SJSA1 (cell line): ENCODE measurements at regions not wholly inside any gene's neighbourhood (a gene's known extent, or its start where the extent isn't known, plus 50 kb on each side); places are given as distances from the start of the nearest gene placed in this dataset.

Source experiments
- DNase-seq, 2 experiments: peaks; one replicate each; pipeline ENCODE4 v3.0.0-alpha.2; 2015 to 2020; ENCODE audit warnings: low spot score in 2 of 2, low read depth in 1 of 2
- H3K27ac ChIP-seq: fragments of 250-450 bp; sonication (Bioruptor Pico); 2 replicates; pipeline ENCODE4 v1.5.1; 2020; ENCODE audit warnings: mild to moderate bottlenecking, moderate library complexity
- H3K27me3 ChIP-seq: fragments of 250-450 bp; sonication (Bioruptor Pico); replicated peaks from 2 replicates; pipeline ENCODE4 v1.5.1; 2020; ENCODE audit warnings: mild to moderate bottlenecking, moderate library complexity
- H3K36me3 ChIP-seq: fragments of 250-450 bp; sonication (Bioruptor Pico); 2 replicates; pipeline ENCODE4 v1.5.1; 2020; ENCODE audit warnings: mild to moderate bottlenecking
- H3K4me1 ChIP-seq: fragments of 250-450 bp; sonication (Bioruptor Pico); replicated peaks from 2 replicates; pipeline ENCODE4 v1.6.1; 2021; ENCODE audit warnings: mild to moderate bottlenecking
- H3K4me3 ChIP-seq: fragments of 250-450 bp; sonication (Bioruptor Pico); 2 replicates; pipeline ENCODE4 v1.5.1; 2020; ENCODE audit warnings: mild to moderate bottlenecking
- H3K9me3 ChIP-seq: fragments of 250-450 bp; sonication (Bioruptor Pico); replicated peaks from 2 replicates; pipeline ENCODE4 v1.5.1; 2020; ENCODE audit warnings: mild to moderate bottlenecking

- Histone ChIP-seq H3K9me3 (no peaks in the 10 kb centered on the region), H3K36me3 (no peaks in the 10 kb centered on the region), H3K4me3 (no peak overlapping the region), H3K27ac (no peak overlapping the region), H3K27me3 (no peaks in the 10 kb centered on the region), H3K4me1 (no peaks in the 10 kb centered on the region)
- DNase-seq: no peak
Measured at GRCh38 chr3:113051787-113052186, 61.0 kb downstream of the GTPBP8 start.

GRCh38 chr3:113053169-113053568 is 62.4 kb downstream of the GTPBP8 start:
- H3K36me3 ChIP-seq: no peaks in the 10 kb centered on the region
- no peak for DNase-seq
- no peak overlapping the region for H3K27ac ChIP-seq
- no peaks in the 10 kb centered on the region for H3K4me1 ChIP-seq
- H3K4me3 ChIP-seq: no peak overlapping the region
- H3K9me3 ChIP-seq: no peaks in the 10 kb centered on the region
- H3K27me3 ChIP-seq: no peaks in the 10 kb centered on the region

GRCh38 chr3:113054552-113054951 is 63.8 kb downstream of the GTPBP8 start:
- no peaks in the 10 kb centered on the region for H3K4me1 ChIP-seq
- no peaks in the 10 kb centered on the region for H3K36me3 ChIP-seq
- DNase-seq: no peak
- H3K4me3 ChIP-seq: no peak overlapping the region
- no peaks in the 10 kb centered on the region for H3K9me3 ChIP-seq
- no peak overlapping the region for H3K27ac ChIP-seq
- H3K27me3 ChIP-seq: no peaks in the 10 kb centered on the region

DNA sequence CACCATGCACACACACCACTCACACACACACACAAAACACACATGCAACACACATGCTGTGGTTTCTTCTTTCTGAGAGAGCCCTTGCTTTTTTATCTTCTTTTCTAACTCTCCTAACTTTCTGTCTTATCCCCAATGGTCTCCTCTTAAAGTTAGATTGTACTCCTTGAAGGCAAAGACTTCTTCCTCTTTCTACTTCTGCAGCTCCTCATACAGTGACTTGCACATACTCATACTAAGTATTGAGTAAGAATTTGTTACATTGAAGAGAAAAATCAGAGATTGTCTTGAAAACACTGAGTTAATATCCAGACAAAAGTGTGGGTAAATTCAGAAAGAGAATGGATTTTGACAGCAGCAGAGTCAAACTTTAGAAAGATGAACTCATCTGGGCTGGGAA is 64.4 kb downstream of the GTPBP8 start:
- DNase-seq: no peak
- H3K4me1 ChIP-seq: no peaks in the 10 kb centered on the region

DNA sequence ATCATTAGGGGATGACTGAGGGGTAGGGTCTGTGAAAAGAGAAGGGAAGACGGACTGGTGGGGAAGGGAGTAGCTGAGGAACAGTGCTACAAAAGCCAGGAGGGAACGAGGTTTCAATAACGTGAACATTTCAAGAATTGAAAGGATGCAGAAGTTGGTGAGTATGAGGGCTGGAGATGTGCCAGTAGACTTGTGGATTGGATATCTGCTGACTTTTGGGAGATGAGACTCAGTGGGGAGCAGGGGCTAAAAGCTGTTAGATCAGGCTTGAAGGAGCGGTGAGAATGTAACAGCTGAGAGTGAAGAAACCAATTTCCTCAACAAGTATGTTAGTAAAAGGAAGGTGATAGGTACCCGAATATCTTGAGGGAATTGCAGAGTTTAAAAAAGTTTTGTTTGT is 65.2 kb downstream of the GTPBP8 start:
- Histone ChIP-seq H3K4me1 (no peaks in the 10 kb centered on the region), H3K36me3 (no peaks in the 10 kb centered on the region), H3K9me3 (no peaks in the 10 kb centered on the region), H3K27me3 (no peaks in the 10 kb centered on the region), H3K4me3 (no peak overlapping the region), H3K27ac (no peak overlapping the region)
- no peak for DNase-seq

More for the DNA sequence above, 64.4 kb downstream of the GTPBP8 start:
- Histone ChIP-seq H3K4me3 (no peak overlapping the region), H3K27ac (no peak overlapping the region), H3K9me3 (no peaks in the 10 kb centered on the region), H3K27me3 (no peaks in the 10 kb centered on the region), H3K36me3 (no peaks in the 10 kb centered on the region)

DNA sequence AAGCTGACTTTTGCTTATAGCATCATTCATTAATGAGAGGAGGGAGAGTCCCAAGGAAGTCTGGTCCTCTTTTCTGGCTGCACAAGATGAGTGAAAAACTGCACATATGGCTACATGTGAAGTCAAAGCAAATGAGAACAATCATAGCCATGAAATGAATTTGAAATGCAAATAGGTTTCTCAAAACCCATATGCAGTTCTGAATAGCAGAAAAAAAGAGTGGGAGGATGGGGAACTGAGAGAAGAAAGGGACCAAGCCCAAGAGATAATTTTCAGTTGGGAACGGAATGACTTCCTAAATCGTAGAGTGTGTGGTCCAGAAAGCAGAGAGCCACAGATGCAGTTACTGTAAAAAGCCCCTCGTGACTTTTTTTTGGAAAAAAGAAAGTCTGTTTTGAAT is 66.3 kb downstream of the GTPBP8 start:
- no peak for DNase-seq
- no peaks in the 10 kb centered on the region for H3K36me3 ChIP-seq
- no peak overlapping the region for H3K27ac ChIP-seq
- H3K9me3 ChIP-seq: no peaks in the 10 kb centered on the region
- no peaks in the 10 kb centered on the region for H3K27me3 ChIP-seq
- no peaks in the 10 kb centered on the region for H3K4me1 ChIP-seq
- no peak overlapping the region for H3K4me3 ChIP-seq

DNA sequence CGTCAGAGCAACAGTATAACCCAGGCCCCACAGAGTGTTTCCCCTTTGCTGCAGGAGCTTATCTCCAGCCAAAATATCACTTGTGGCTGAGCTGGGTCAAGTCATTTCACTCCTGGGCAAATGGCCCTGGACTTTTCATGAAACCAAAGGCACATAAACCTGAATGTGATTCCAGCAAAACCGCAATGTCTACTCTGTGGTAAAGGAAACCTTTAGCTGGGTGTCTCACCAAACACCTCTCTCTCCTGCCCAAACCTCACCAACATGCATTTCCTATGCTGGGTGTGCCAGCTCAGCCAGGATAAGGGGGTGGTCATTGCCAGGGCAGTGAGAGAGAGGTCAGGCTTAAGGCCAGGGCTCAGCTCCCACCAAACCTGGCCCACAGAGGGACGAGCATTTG is 67.4 kb downstream of the GTPBP8 start:
- Histone ChIP-seq H3K36me3 (no peaks in the 10 kb centered on the region), H3K4me1 (no peaks in the 10 kb centered on the region), H3K27me3 (no peaks in the 10 kb centered on the region), H3K9me3 (no peaks in the 10 kb centered on the region), H3K4me3 (no peak overlapping the region), H3K27ac (no peak overlapping the region)
- no peak for DNase-seq

- H3K4me1 ChIP-seq: no peaks in the 10 kb centered on the region
- no peaks in the 10 kb centered on the region for H3K9me3 ChIP-seq
- no peak for DNase-seq
- no peaks in the 10 kb centered on the region for H3K36me3 ChIP-seq
- H3K27me3 ChIP-seq: no peaks in the 10 kb centered on the region
- H3K4me3 ChIP-seq: no peak overlapping the region
- H3K27ac ChIP-seq: no peak overlapping the region
Measured at GRCh38 chr3:113062705-113063104, 71.9 kb downstream of the GTPBP8 start.

GRCh38 chr3:113063126-113063894 is 72.5 kb downstream of the GTPBP8 start:
- Histone ChIP-seq H3K9me3 (no peaks in the 10 kb centered on the region), H3K4me1 (no peaks in the 10 kb centered on the region), H3K27ac (no peak overlapping the region), H3K36me3 (no peaks in the 10 kb centered on the region), H3K27me3 (no peaks in the 10 kb centered on the region; the same call in 1 of the 2 replicates), H3K4me3 (no peak overlapping the region)
- DNase-seq: no peak

DNA sequence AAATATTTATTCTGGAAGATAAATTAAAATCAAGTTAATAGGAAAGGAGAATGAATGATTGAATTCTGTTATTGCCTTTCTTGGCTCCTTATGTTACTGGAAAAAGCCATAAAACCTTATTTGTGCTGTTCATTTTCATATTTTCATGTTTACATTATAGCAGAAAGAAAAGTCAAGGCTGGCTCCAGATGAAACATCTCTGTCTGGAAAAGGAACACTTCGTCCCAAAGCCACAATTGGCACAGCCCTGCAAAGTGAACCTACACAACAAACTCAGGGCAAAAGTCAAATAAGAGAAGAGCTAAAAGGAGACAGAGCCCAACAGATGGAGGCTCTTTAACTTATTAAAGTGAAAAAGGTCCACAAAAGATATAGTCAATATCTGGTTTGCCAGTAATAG is 73.4 kb downstream of the GTPBP8 start:
- DNase-seq: no peak
- Histone ChIP-seq H3K27me3 (no peaks in the 10 kb centered on the region; the same call in 1 of the 2 replicates), H3K36me3 (no peaks in the 10 kb centered on the region), H3K27ac (no peak overlapping the region), H3K4me3 (no peak overlapping the region), H3K9me3 (no peaks in the 10 kb centered on the region), H3K4me1 (no peaks in the 10 kb centered on the region)

GRCh38 chr3:113065336-113065735 is 74.6 kb downstream of the GTPBP8 start:
- H3K27me3 ChIP-seq: no peaks in the 10 kb centered on the region; the same call in 1 of the 2 replicates
- H3K4me3 ChIP-seq: no peak overlapping the region
- no peaks in the 10 kb centered on the region for H3K9me3 ChIP-seq

GRCh38 chr3:113070072-113070640 is 79.4 kb downstream of the GTPBP8 start:
- Histone ChIP-seq H3K36me3 (no peaks in the 10 kb centered on the region), H3K27me3 (no peaks in the 10 kb centered on the region; the same call in 1 of the 2 replicates), H3K4me3 (no peak overlapping the region), H3K27ac (no peak overlapping the region), H3K4me1 (no peaks in the 10 kb centered on the region), H3K9me3 (no peaks in the 10 kb centered on the region)
- DNase-seq: no peak

More at GRCh38 chr3:113065336-113065735, 74.6 kb downstream of the GTPBP8 start:
- H3K27ac ChIP-seq: no peak overlapping the region
- no peaks in the 10 kb centered on the region for H3K4me1 ChIP-seq
- no peaks in the 10 kb centered on the region for H3K36me3 ChIP-seq
- no peak for DNase-seq

GRCh38 chr3:113070681-113071113 is 79.9 kb downstream of the GTPBP8 start:
- Histone ChIP-seq H3K27me3 (no peaks in the 10 kb centered on the region; the same call in 1 of the 2 replicates), H3K36me3 (no peaks in the 10 kb centered on the region), H3K4me3 (no peak overlapping the region), H3K27ac (no peak overlapping the region), H3K9me3 (no peaks in the 10 kb centered on the region), H3K4me1 (no peaks in the 10 kb centered on the region)
- DNase-seq: no peak

- no peak overlapping the region for H3K27ac ChIP-seq
- H3K4me3 ChIP-seq: no peak overlapping the region
- H3K9me3 ChIP-seq: no peaks in the 10 kb centered on the region
- H3K4me1 ChIP-seq: peaks cover 10% of the 10 kb centered on the region; the same call in 1 of the 2 replicates
- H3K27me3 ChIP-seq: no peaks in the 10 kb centered on the region
- no peak for DNase-seq
- no peaks in the 10 kb centered on the region for H3K36me3 ChIP-seq
Measured at GRCh38 chr3:113075588-113075987, 84.8 kb downstream of the GTPBP8 start.
